DOHH2 (cell line): ENCODE measurements at regions not wholly inside any gene's neighbourhood (a gene's known extent, or its start where the extent isn't known, plus 50 kb on each side); places are given as distances from the start of the nearest gene placed in this dataset.

Experiments
- CTCF ChIP-seq: fragments of 200-600 bp; sonication (generic); IDR thresholded peaks from one replicate; pipeline ENCODE4 v1.5.1; 2014; ENCODE audit warnings: antibody characterized with exemption, mild to moderate bottlenecking, low read depth, low read length; ENCODE audit not compliant: poor library complexity, severe bottlenecking
- EZH2phosphoT487 ChIP-seq: fragments of 200-600 bp; sonication (generic); IDR thresholded peaks from 2 replicates; pipeline ENCODE4 v1.6.1; 2017; ENCODE audit warnings: borderline replicate concordance, mild to moderate bottlenecking, antibody characterized with exemption, low read length, moderate library complexity, mixed read lengths

- TF ChIP-seq CTCF (no peak), EZH2phosphoT487 (no peak)
Observed at GRCh38 chrX:97984641-97985040, 1100.9 kb downstream of the RPA4 start.
